ENCODE measurements at regions not wholly inside any gene's neighbourhood (a gene's known extent, or its start where the extent isn't known, plus 50 kb on each side); places are given as distances from the start of the nearest gene placed in this dataset.

DNA sequence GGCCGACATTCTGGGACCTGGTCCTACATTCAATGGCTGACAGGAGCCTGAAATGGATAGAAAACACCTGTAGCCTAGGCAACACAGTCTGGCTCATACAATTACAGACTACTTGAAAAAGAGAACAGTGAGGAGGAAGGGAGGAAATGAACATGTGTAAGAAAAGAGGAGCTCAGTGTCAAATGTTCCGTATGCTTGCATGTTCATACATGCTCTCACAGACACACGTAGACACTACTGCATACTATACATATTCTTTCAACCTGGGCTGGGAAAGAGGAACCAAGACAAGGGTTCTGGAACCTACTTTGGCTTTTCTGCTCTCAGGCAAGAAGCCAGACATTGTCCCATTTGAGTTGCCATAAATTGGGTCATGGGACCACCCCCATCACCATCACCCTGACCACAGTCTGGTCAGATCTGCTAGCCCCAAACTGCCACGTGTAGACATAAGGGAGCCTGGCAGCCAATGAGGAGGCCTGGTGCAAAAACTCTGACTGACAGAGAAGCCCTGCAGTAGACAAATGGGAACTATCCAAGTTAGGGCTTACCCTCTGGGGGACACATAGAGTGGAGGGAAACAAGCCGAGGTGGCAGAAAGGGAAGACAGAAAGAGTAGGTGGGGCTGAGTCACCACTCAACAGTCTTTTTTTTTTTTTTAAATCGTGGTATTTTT, 310.0 kb downstream of the SHQ1 start:
- TF ChIP-seq, protein P1, sequence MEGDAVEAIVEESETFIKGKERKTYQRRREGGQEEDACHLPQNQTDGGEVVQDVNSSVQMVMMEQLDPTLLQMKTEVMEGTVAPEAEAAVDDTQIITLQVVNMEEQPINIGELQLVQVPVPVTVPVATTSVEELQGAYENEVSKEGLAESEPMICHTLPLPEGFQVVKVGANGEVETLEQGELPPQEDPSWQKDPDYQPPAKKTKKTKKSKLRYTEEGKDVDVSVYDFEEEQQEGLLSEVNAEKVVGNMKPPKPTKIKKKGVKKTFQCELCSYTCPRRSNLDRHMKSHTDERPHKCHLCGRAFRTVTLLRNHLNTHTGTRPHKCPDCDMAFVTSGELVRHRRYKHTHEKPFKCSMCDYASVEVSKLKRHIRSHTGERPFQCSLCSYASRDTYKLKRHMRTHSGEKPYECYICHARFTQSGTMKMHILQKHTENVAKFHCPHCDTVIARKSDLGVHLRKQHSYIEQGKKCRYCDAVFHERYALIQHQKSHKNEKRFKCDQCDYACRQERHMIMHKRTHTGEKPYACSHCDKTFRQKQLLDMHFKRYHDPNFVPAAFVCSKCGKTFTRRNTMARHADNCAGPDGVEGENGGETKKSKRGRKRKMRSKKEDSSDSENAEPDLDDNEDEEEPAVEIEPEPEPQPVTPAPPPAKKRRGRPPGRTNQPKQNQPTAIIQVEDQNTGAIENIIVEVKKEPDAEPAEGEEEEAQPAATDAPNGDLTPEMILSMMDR (IDR thresholded peaks at IDR 0.05), result no peak
- TF ChIP-seq EP300 (IDR thresholded peaks at IDR 0.05) (no peak), POLR2A (IDR thresholded peaks at IDR 0.05) (no peak)
